Neural progenitor cell (in vitro differentiated cells): ENCODE measurements at regions not wholly inside any gene's neighbourhood (a gene's known extent, or its start where the extent isn't known, plus 50 kb on each side); places are given as distances from the start of the nearest gene placed in this dataset.

Experiments
- CTCF ChIP-seq: fragments of 200-600 bp; sonication (generic); IDR thresholded peaks from 2 replicates; pipeline ENCODE4 v1.5.1; 2017; ENCODE audit warnings: antibody characterized with exemption, mild to moderate bottlenecking
- EZH2 ChIP-seq: fragments of 200-600 bp; sonication (generic); IDR thresholded peaks from 2 replicates; pipeline ENCODE4 v1.6.1; 2017; ENCODE audit warnings: antibody characterized with exemption, mild to moderate bottlenecking, moderate library complexity
- EZH2phosphoT487 ChIP-seq: fragments of 200-600 bp; sonication (generic); IDR thresholded peaks from 2 replicates; pipeline ENCODE4 v1.6.1; 2017; ENCODE audit warnings: antibody characterized with exemption

DNA sequence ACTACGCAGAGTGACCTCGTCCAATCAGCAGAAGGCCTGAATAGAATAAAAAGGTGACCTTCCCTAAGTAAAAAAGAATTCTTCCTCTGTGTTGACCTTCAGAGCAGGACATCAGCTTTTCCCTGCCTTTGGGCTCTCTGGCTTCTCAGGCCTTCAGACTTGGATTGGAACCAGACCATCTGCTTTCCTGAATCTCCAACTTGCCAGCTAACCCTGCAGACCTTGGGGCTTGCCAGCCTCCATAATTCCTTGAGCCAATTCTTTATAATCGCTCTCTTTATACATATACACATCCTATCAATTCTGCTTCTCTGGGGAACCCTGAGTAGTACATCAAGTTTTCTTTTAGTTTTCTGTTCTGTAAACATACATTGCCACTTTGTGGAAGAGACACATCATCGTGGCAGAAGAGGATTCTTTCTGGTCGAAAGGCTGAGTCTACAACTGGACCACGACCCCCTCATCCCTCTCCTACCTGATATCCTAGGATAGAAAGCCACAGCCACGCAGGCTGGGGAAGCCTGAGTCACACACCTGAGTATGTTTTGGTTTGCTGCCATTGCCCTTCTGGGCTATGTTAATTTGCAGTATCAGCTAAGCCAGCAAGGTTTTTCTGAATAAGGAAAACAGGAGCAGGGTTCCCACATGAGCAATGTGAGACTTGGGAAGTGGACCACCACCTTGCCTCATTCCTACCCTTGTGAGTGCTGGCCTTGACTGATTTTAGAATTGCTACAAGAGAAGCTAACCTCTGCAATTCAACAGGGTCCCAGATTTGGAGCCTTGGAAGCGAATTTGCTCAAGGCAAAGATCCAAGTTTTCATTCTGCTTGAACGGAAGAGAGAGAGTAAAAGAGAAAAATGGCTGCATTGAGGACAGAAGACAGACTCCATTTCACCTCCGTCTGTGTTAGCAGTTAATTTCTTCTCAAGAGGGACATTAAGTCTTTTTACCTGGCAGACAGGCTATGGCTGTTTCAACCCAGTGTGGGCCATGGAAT, 445.2 kb upstream of the FZD8 start:
- TF ChIP-seq CTCF (no peak), EZH2 (no peak), EZH2phosphoT487 (no peak)
